IMR-90 (cell line): ENCODE measurements at regions not wholly inside any gene's neighbourhood (a gene's known extent, or its start where the extent isn't known, plus 50 kb on each side); places are given as distances from the start of the nearest gene placed in this dataset.

ENCODE experiments used
- ATAC-seq: fragments of 200-7000 bp; cut with Tn5 transposase; 2 replicates; pipeline ENCODE4 v1.9.1; 2020; ENCODE audit warnings: low read depth, mild to moderate bottlenecking, moderate library complexity
- BruUV-seq: library from RNA; stranded (reverse); fragments of 400-500 nt; replicated peaks from 2 replicates; lab custom pipeline; 2021; lab: Mats Ljungman, UMichigan
- CTCF ChIA-PET: fragments of 300-600 bp; formaldehyde crosslinking; extraction: SDS; loops from one replicate; lab custom pipeline; 2021; ENCODE audit warnings: antibody characterized with exemption; lab: Yijun Ruan, JAX
- POLR2A ChIA-PET: fragments of 300-600 bp; sonication (Branson Sonifier 250); formaldehyde crosslinking; loops from one replicate; lab custom pipeline; 2022; ENCODE audit warnings: antibody characterized with exemption; ENCODE audit not compliant: unreplicated experiment; lab: Charles Lee
- DNase-seq: peaks from one replicate; pipeline ENCODE4 v3.0.0; 2013
- H2AFZ ChIP-seq: replicated peaks from 2 replicates; pipeline ENCODE3; 2013; ENCODE audit warnings: low read length, mild to moderate bottlenecking; ENCODE audit not compliant: poor library complexity
- H2AK5ac ChIP-seq: 2 replicates; pipeline ENCODE4 v1.6.1; 2013; ENCODE audit warnings: low read depth, low read length, inconsistent platforms
- H2AK9ac ChIP-seq: replicated peaks from 2 replicates; pipeline ENCODE3; 2013; ENCODE audit warnings: mild to moderate bottlenecking, low read depth, low read length, moderate library complexity; ENCODE audit not compliant: poor library complexity
- H2BK120ac ChIP-seq: 2 replicates; pipeline ENCODE4 v1.6.1; 2013; ENCODE audit warnings: low read depth, low read length, inconsistent platforms
- H2BK15ac ChIP-seq: 3 replicates; pipeline ENCODE4 v1.6.1; 2013; ENCODE audit warnings: low read depth, low read length, inconsistent platforms
- H2BK20ac ChIP-seq: 2 replicates; pipeline ENCODE4 v1.6.1; 2013; ENCODE audit warnings: low read depth, mild to moderate bottlenecking, inconsistent platforms, low read length, moderate library complexity
- H2BK5ac ChIP-seq: 2 replicates; pipeline ENCODE4 v1.6.1; 2013; ENCODE audit warnings: mild to moderate bottlenecking, low read depth, low read length, inconsistent platforms; ENCODE audit not compliant: poor library complexity, severe bottlenecking
- H3K14ac ChIP-seq: replicated peaks from 2 replicates; pipeline ENCODE4 v1.6.1; 2013; ENCODE audit warnings: low read depth, low read length, inconsistent platforms
- H3K18ac ChIP-seq: 2 replicates; pipeline ENCODE4 v1.6.1; 2013; ENCODE audit warnings: low read depth, low read length, control low read depth
- H3K23ac ChIP-seq: 2 replicates; pipeline ENCODE4 v1.6.1; 2013; ENCODE audit warnings: low read depth, low read length, inconsistent platforms
- H3K27ac ChIP-seq: 2 replicates; pipeline ENCODE4 v1.5.1; 2013; ENCODE audit warnings: mild to moderate bottlenecking, control low read depth, low read length; ENCODE audit not compliant: insufficient read depth
- H3K27me3 ChIP-seq: 2 replicates; pipeline ENCODE4 v1.6.1; 2013; ENCODE audit warnings: low read length; ENCODE audit not compliant: control insufficient read depth, insufficient read depth
- H3K36me3 ChIP-seq: 2 replicates; pipeline ENCODE4 v1.6.1; 2013; ENCODE audit warnings: low read length, mixed read lengths; ENCODE audit not compliant: control insufficient read depth, insufficient read depth
- H3K4ac ChIP-seq: 2 replicates; pipeline ENCODE4 v1.6.1; 2013; ENCODE audit warnings: low read depth, low read length, inconsistent platforms
- H3K4me1 ChIP-seq: 2 replicates; pipeline ENCODE4 v1.6.1; 2013; ENCODE audit warnings: low read length, mixed read lengths; ENCODE audit not compliant: control insufficient read depth, insufficient read depth
- H3K4me2 ChIP-seq: 2 replicates; pipeline ENCODE4 v1.6.1; 2013; ENCODE audit warnings: low read depth, mild to moderate bottlenecking, control low read depth, low read length, moderate library complexity
- H3K4me3 ChIP-seq: 2 replicates; pipeline ENCODE4 v1.5.1; 2013; ENCODE audit warnings: low read depth, mild to moderate bottlenecking, control low read depth, low read length, moderate library complexity; ENCODE audit not compliant: insufficient read depth
- H3K56ac ChIP-seq: 2 replicates; pipeline ENCODE4 v1.6.1; 2013; ENCODE audit warnings: low read length, inconsistent platforms; ENCODE audit not compliant: insufficient read depth; ENCODE audit errors: extremely low read depth
- H3K79me1 ChIP-seq, 2 experiments: 2 replicates each; pipeline ENCODE4 v1.6.1; 2013; ENCODE audit warnings: low read length in 2 of 2, inconsistent platforms in 1 of 2, low read depth in 1 of 2
- H3K9ac ChIP-seq: 2 replicates; pipeline ENCODE4 v1.6.1; 2013; ENCODE audit warnings: low read depth, low read length, control low read depth
- H3K9me1 ChIP-seq: 2 replicates; pipeline ENCODE4 v1.6.1; 2013; ENCODE audit warnings: low read length, inconsistent platforms; ENCODE audit not compliant: insufficient read depth
- H3K9me3 ChIP-seq: 2 replicates; pipeline ENCODE4 v1.6.1; 2013; ENCODE audit warnings: low read length; ENCODE audit not compliant: control insufficient read depth, insufficient read depth
- H4K20me1 ChIP-seq: 2 replicates; pipeline ENCODE4 v1.6.1; 2013; ENCODE audit warnings: low read length, inconsistent platforms; ENCODE audit not compliant: insufficient read depth
- H4K5ac ChIP-seq: 2 replicates; pipeline ENCODE4 v1.6.1; 2013; ENCODE audit warnings: mild to moderate bottlenecking, low read depth, low read length, control low read depth
- H4K8ac ChIP-seq, 2 experiments: 2 replicates each; pipeline ENCODE4 v1.6.1; 2013; ENCODE audit warnings: low read depth in 2 of 2, low read length in 2 of 2, control low read depth in 1 of 2, inconsistent platforms in 1 of 2
- H4K91ac ChIP-seq: 2 replicates; pipeline ENCODE4 v1.6.1; 2013; ENCODE audit warnings: low read depth, low read length, inconsistent platforms; ENCODE audit not compliant: insufficient read depth
- BHLHE40 ChIP-seq: fragments of 150-350 bp; IDR thresholded peaks from 2 replicates; pipeline ENCODE4 v1.6.1; 2016; ENCODE audit warnings: mild to moderate bottlenecking, low read depth, low read length
- CEBPB ChIP-seq: IDR thresholded peaks from 2 replicates; pipeline ENCODE4 v1.6.1; 2012; ENCODE audit warnings: low read depth, low read length, improper control_type of control experiment
- CHD1 ChIP-seq: IDR thresholded peaks from 2 replicates; pipeline ENCODE4 v1.6.1; 2012; ENCODE audit warnings: low read depth, low read length, improper control_type of control experiment
- ELK1 ChIP-seq: fragments of 150-350 bp; IDR thresholded peaks from 2 replicates; pipeline ENCODE4 v1.6.1; 2016; ENCODE audit warnings: low read depth, mild to moderate bottlenecking, low read length, moderate library complexity, borderline replicate concordance
- FOS ChIP-seq: fragments of 150-350 bp; IDR thresholded peaks from 2 replicates; pipeline ENCODE4 v1.6.1; 2016; ENCODE audit warnings: low read depth, low read length
- MAFK ChIP-seq: IDR thresholded peaks from 2 replicates; pipeline ENCODE4 v1.6.1; 2012; ENCODE audit warnings: low read depth, low read length, improper control_type of control experiment
- MAZ ChIP-seq: IDR thresholded peaks from 2 replicates; pipeline ENCODE4 v1.6.1; 2012; ENCODE audit warnings: low read depth, mild to moderate bottlenecking, low read length, improper control_type of control experiment, moderate library complexity, borderline replicate concordance
- MXI1 ChIP-seq: IDR thresholded peaks from 2 replicates; pipeline ENCODE4 v1.6.1; 2012; ENCODE audit warnings: low read depth, mild to moderate bottlenecking, low read length, moderate library complexity, borderline replicate concordance
- NFE2L2 ChIP-seq: fragments of 150-350 bp; IDR thresholded peaks from 2 replicates; pipeline ENCODE4 v1.6.1; 2016; ENCODE audit warnings: low read depth, mild to moderate bottlenecking, low read length
- POLR2A ChIP-seq: IDR thresholded peaks from 2 replicates; pipeline ENCODE4 v1.6.1; 2012; ENCODE audit warnings: mild to moderate bottlenecking, low read depth, low read length
- RAD21 ChIP-seq: IDR thresholded peaks from 2 replicates; pipeline ENCODE4 v1.6.1; 2012; ENCODE audit warnings: low read length, improper control_type of control experiment
- SMC3 ChIP-seq: fragments of 150-350 bp; IDR thresholded peaks from 2 replicates; pipeline ENCODE4 v1.6.1; 2016; ENCODE audit warnings: low read depth, mild to moderate bottlenecking, antibody characterized with exemption, low read length, moderate library complexity
- WGBS, 2 experiments: methylation state at CpG; one replicate each; pipeline versions ENCODE4 v1.1.5 to v1.1.7; 2013; ENCODE audit warnings: missing lambda C conversion rate in 2 of 2; ENCODE audit not compliant: insufficient read length in 1 of 2; ENCODE audit errors: extremely low coverage in 2 of 2; 5-methylcytosine and 5-hydroxymethylcytosine counted together
- dilution Hi-C: fragments of 300-500 bp; cut with HindIII; formaldehyde crosslinking; loops from one replicate; pipeline ENCODE4 v1.14.3; 2018; ENCODE audit warnings: low sequenced_read_pairs; ENCODE audit not compliant: unreplicated experiment
- in situ Hi-C: fragments of 300-500 bp; cut with MboI; formaldehyde crosslinking; loops from 3 replicates; pipeline ENCODE4 v1.14.3; 2019; ENCODE audit warnings: low sequenced_read_pairs, inconsistent platforms, mixed read lengths
- intact Hi-C: fragments of 100-400 bp; cut with micrococcal nuclease; formaldehyde crosslinking; loops from 2 replicates; pipeline ENCODE4 v1.10.0; 2022
- TF ChIP-seq, protein P1 (sequence below): conservative IDR thresholded peaks from 2 replicates; pipeline ENCODE4 v1.5.1; 2012; ENCODE audit warnings: mild to moderate bottlenecking, low read depth, low read length, improper control_type of control experiment

DNA sequence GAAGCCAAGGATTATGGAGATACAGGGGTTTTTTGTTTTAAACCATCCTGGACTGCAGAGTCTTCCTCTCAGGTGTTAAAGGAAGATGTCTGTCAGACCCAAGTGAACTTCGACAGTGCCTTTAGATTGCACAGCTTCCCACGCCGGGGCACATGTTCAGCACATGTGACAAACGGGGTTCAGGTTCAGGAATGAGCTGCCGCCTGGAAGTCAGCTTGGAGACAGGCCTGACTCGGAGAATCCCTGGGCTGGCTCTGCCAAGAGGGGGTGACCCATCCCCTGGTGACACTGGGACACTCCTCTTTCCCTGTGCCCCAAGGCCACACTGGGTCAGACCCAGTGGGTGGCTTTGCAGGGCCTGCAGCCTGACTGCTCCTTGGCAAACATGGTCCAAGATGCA, 359.3 kb upstream of the SALL3 start:
- CTCF ChIA-PET: no interaction called here
- no peak overlapping the region for H3K4me2 ChIP-seq
- no peaks in the 10 kb centered on the region for H3K79me1 ChIP-seq

More for the DNA sequence above, 359.3 kb upstream of the SALL3 start:
- H3K14ac ChIP-seq: no peak overlapping the region
- dilution Hi-C loops: no loop called here
- H3K9me3 ChIP-seq: peaks cover 50% of the 10 kb centered on the region
- ATAC-seq (no peak), DNase-seq (no peak)
- H3K4me3 ChIP-seq: no peak overlapping the region
- no peaks in the 10 kb centered on the region for H3K27me3 ChIP-seq
- BruUV-seq: no TSS peak
- no peak overlapping the region for H3K18ac ChIP-seq
- H3K27ac ChIP-seq: no peak overlapping the region
- no peak overlapping the region for H4K91ac ChIP-seq
- H3K9ac ChIP-seq: no peak overlapping the region
- H4K5ac ChIP-seq: no peak overlapping the region
- no peak overlapping the region for H2BK5ac ChIP-seq
- H2AFZ ChIP-seq: no peak overlapping the region
- no peak overlapping the region for H2AK9ac ChIP-seq
- intact Hi-C loops: no loop called here
- H3K56ac ChIP-seq: no peak overlapping the region
- no peak overlapping the region for H3K4ac ChIP-seq
- no peak overlapping the region for H3K23ac ChIP-seq
- 52% methylated on average over 6 of the region's 6 CpGs; no CpG with 5 or more reads in 1 of the 2 experiments for WGBS, 2 experiments
- no peaks in the 10 kb centered on the region for H3K9me1 ChIP-seq
- H3K36me3 ChIP-seq: no peaks in the 10 kb centered on the region
- H2BK120ac ChIP-seq: no peak overlapping the region
- in situ Hi-C loops: no loop called here
- TF ChIP-seq MAFK (no peak), ELK1 (no peak), MAZ (no peak), RAD21 (no peak), CHD1 (no peak), FOS (no peak), BHLHE40 (no peak), MXI1 (no peak), CEBPB (no peak), SMC3 (no peak), NFE2L2 (no peak), POLR2A (no peak)
- TF ChIP-seq, protein P1, sequence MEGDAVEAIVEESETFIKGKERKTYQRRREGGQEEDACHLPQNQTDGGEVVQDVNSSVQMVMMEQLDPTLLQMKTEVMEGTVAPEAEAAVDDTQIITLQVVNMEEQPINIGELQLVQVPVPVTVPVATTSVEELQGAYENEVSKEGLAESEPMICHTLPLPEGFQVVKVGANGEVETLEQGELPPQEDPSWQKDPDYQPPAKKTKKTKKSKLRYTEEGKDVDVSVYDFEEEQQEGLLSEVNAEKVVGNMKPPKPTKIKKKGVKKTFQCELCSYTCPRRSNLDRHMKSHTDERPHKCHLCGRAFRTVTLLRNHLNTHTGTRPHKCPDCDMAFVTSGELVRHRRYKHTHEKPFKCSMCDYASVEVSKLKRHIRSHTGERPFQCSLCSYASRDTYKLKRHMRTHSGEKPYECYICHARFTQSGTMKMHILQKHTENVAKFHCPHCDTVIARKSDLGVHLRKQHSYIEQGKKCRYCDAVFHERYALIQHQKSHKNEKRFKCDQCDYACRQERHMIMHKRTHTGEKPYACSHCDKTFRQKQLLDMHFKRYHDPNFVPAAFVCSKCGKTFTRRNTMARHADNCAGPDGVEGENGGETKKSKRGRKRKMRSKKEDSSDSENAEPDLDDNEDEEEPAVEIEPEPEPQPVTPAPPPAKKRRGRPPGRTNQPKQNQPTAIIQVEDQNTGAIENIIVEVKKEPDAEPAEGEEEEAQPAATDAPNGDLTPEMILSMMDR: no peak
- H2AK5ac ChIP-seq: no peak overlapping the region
- no peaks in the 10 kb centered on the region for H4K20me1 ChIP-seq
- no peak overlapping the region for H2BK20ac ChIP-seq
- H4K8ac ChIP-seq: no peak overlapping the region
- POLR2A ChIA-PET: no interaction called here
- H3K4me1 ChIP-seq: no peaks in the 10 kb centered on the region
- no peak overlapping the region for H2BK15ac ChIP-seq
